Activated CD8-positive, alpha-beta memory T cell treated with anti-CD3 and anti-CD28 coated beads for 4 hours (primary cell): ENCODE measurements at regions not wholly inside any gene's neighbourhood (a gene's known extent, or its start where the extent isn't known, plus 50 kb on each side); places are given as distances from the start of the nearest gene placed in this dataset.
A peak's percentile ranks its signal among the peaks of the same experiment; 100 is the strongest.
"Not testable (repeated sequence)": the region's sequence is repeated elsewhere in the genome, so short reads cannot be mapped to it uniquely, and the experiment has no call there.

Experiments
- DNase-seq, 2 donors: peaks; one replicate each; pipeline ENCODE4 v3.0.0-alpha.2; 2020; ENCODE audit warnings: low read depth in 2 of 2

DNA sequence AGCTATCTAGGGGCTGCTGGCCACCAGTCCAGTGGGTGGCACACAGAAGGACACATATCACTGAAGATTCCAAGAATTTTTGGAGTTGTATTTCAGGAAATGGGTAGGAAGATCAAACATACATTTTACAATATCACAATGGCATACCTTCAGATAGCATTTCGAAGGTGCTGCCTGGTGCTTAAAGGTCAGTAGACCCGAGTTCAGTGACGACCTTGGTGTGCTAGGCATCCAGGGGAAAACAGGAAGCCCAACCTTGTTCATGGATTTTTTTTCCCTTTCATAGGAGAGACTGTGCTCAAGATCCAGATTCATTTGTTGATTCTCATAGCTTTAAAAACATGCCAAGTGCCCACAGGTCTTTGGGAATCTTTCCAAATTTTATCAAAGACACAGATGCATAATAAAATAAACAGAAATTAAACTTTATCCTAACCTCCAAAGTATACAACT lies 51.0 kb upstream of the RCBTB2 start:
- DNase-seq, result no peak

DNA sequence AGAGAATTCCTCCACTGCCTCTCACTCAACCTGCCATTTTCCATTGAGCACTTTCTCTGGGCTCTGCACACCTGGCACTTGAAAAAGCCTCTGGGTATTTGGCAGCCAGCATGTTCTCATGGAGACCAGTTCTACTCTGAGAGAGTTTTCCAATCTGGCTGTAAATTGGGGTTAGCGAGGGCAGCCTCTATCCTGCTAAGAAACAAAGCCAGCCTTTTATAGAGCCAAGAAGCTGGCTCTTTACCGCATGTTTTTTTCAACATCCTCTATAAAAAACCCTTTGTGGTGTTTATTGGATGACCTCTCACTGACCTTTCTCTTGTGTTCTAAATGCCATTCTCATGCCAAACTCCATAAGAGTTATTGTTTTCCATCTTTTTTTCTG lies 52.6 kb upstream of the RCBTB2 start:
- DNase-seq, result no peak

DNA sequence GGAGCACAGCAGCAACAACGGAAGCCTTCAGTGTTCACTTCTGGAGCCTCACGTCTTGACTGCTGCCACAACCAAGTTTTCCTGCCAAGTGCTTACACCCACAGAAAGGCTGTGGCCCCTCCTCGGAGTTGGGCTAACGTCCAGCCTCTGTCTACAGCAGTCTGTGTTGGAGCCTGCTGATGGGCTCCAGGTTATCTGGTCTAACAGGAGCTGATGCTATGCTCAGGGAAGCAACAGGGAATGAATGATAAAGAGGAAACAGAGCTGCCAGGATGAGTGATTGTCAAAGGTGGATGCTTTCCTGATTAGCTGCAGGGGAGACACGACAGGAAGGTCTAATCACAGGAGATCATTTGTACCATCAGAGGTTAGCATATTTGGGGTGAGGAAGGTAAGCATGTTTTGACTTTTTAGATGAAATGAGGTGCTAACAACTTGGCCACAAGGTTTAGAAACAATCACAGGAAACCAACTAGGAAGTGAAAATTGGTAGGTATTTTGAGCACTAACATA lies 53.8 kb upstream of the RCBTB2 start:
- DNase-seq, result no peak

DNA sequence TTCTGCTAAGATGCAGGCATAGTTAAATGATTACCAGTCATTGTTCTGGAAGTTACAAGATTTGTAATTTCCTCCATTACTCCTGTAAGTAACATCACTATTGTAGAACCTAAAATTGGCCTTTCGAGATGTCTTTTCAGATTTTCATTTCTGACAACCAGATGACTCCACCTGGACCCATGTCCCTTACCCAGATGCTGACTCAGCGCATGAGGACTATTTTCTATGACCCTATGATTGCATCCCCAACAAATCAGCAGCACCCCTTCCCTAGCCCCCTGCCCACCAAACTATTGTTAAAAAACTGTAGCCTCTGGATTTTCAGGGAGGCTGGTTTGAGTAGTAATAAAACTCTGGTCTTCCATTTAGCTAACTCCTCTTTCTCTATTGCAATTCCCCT lies 55.2 kb upstream of the RCBTB2 start:
- DNase-seq, result no peak

DNA sequence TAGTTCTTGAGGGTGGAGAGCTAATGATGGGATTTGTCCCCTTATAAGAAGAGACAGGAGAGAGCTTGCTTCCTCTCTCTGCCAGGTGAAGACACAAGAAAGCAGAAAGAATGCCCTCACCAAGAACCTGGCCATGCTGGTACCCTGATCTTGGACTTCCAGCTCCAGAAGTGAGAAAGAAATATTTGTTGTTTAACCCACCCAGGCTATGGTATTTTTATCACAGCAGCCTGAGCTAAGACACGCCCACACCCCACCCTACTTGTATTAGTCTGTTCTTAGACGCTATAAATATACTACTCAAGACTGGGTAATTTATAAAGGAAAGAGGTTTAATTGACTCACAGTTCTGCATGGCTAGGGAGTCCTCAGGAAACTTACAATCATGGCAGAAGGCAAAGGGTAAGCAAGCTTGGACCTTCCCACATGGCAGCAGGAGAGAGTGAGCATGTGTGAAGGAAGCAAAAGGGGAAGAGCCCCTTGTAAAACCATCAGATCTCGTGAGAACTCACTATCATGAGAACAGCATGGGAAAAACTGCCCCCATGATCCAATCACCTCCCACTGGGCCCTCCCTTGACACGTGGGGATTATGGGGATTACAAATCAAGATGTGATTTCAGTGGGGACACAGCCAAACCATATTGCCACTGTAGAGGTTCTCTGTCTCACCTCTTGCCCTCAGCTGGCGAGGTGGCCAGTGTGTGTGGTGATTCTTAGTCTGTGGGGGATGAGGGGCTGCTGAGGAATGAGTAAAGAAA lies 57.4 kb upstream of the RCBTB2 start:
- no peak for DNase-seq

DNA sequence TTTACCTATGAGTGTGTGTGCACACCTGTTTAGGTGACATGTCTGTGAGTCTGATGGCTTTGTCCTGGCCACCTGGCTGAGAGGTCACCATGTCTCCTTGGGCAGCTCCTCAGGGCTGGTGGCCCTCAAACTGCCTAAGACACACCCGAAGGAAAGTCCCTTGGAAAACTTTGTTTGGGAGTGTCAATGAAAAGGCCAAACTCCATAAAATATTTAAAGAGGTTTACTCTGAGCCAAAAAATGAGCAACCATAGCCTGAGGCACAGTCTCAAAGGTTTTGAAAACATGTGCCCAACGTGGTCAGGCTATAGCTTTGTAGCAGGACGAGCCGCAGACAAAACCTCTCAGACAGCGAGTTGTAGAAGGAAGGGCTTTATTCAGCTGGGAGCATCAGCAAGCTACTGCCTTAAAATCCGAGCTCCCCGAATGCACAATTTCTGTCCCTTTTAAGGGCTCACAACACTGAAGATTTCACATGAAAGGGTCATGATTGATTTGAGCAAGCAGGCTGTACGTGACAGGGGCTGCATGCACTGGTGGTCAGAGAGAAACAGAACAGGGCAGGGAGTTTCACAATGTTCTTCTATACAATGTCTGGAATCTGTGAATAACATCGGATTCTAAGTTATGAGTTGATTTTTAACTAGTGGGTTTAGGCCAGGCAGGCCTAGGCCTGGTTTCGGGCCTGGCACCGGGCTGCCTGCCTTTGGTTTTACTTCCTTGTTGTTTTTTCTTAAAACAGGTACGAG lies 58.4 kb upstream of the RCBTB2 start:
- DNase-seq, result not testable (repeated sequence)

DNA sequence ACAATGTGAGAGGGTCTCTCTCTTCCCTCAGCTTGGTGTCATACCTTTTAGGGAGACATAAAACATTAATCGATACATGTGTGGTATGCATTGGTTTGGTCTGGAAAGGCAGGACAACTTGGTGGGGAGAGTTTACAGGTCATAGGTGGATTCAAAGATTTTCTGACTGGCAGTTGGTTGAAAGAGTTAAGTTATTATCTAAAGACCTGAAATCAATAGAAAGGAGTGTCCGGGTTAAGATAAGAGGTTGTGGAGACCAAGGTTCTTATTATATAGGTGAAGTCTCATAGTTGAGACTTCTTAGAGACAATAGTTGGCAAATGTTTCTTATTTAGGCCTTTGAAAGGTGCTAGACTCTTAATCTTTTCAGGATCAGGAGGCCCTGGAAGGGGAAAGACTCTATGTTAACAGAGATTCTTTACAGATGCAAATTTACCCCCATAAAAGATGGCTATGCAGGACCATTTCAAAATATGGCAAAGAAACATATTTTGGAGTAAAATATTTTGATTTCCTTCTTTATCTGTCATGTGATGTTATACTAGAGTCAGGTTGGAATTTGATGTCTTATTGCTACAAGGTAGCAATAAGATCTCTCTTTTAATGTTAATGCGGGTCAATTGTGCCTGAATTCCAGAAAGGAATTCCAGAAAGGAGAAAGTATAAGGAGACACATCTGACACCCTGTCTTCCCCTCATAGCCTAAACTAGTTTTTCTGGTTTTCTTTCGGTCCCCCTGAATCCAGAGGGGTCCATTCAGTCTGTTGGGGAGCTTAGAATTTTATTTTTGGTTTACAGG lies 59.2 kb upstream of the RCBTB2 start:
- no peak for DNase-seq

DNA sequence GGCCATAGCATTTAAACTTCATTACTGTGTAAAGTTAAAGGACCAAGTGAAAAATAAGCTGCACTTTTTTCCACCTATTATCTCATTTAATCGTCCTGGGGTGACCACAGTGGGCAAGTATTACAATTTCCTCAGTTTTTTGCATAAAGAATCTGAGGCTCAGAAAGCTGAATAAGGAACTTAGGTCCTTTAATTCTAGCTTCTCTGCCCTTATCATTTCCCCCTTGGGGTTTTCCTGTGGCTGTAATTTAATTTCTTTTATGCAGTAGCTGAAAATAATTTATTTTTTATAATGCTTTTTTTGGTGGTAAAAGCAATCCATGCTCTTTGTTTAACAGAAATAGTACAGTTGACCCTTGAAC lies 59.8 kb upstream of the RCBTB2 start:
- DNase-seq, result no peak

DNA sequence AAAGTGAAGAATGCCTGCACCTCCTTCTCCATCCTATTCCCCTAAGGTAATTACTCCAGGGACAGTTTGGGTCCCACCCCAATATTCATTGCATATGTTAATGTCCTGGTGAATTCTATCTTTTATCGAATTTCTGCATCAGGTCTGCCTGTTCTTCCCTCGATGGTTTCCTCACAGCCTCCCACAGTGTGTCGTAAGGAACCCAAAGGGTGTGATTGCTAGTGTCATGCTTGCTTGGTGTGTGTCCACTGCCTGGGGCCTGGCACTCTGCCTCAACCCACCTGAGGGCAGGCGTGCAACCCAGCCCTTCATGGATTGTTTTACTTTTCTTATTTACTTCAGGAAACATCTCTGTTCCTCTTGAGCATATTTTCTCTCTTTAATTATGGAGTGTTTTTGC lies 60.2 kb upstream of the CYSLTR2 start:
- DNase-seq, result no peak

DNA sequence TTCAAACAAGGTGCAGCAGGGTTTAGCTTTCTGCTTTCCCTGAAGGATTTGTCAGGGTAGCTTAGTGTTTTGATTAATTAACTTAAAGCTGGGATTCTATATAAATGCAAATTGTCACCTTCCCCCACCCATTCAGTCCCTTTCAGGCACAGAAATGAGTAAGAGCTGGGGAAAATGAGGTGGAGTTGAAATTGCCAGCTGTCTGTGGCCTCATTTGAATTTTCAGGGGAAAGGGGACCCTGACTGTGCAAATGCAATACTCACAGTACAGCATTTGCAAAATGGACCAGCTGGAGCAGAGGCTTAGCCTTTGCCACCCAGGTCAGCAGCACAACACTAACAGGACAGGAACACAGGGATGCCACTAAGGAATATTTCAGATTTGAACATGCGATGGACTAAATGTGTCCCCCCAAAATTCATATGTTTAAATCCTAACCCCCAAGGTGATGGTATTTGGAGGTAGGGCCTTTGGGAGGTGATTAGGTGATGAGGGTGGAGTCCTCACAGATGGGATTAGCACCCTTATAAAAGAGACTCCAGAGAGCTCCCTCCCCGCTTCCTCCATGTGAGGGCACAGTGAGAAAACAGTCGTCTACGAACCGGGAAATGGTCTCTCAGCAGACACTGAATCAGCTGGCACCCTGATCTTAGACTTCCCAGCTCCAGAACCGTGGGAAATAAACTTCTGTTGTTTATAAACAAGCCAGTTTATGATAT lies 59.5 kb upstream of the CYSLTR2 start:
- DNase-seq, result no peak

DNA sequence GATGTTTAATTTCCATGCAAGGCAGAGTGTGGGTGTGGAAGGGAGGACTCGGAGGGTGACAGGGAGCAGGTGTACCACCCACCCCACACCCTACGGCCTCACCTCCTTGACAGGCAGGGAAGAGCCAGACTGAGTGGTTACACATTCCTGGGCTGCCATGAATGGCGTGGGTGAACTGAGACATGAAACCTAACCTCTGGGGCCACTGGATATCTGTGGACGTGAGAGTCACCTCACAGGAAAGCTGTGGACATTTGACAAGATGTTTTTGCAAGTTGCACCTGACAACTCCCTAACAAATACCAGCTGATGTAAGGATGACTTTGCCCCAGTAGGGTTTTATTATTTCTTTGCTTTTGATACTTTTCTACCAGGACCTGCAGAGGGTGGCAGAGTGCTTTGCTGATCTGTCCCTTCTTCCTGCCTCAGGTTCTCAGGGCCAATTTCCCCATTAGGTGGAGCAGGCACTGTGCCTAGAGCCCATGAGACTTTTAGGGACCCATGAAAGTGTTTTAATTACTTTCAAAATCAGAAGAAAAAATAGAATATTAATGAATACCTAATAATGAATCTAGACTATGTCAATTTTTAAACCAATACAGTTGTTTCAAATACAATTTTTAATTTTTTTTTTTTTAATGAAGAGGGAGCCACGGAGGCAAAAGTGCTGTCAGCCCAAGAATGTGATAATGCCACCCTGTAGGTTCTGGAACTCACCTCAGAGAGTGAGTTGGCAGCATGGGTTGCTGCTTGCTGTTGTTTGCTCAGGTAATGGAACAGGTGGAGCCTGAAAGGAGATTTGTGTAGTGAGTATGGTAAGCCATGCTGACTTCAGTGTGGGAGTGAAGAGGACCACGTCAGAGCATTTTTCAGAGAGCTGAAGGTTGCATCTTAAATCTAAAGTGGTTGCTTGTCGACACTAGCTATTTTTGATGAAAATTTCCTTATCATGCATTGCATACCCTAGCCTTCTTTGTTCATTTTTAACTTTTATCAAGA lies 58.0 kb upstream of the CYSLTR2 start:
- peak in 1 of 2 donors; percentile 15 for DNase-seq

DNA sequence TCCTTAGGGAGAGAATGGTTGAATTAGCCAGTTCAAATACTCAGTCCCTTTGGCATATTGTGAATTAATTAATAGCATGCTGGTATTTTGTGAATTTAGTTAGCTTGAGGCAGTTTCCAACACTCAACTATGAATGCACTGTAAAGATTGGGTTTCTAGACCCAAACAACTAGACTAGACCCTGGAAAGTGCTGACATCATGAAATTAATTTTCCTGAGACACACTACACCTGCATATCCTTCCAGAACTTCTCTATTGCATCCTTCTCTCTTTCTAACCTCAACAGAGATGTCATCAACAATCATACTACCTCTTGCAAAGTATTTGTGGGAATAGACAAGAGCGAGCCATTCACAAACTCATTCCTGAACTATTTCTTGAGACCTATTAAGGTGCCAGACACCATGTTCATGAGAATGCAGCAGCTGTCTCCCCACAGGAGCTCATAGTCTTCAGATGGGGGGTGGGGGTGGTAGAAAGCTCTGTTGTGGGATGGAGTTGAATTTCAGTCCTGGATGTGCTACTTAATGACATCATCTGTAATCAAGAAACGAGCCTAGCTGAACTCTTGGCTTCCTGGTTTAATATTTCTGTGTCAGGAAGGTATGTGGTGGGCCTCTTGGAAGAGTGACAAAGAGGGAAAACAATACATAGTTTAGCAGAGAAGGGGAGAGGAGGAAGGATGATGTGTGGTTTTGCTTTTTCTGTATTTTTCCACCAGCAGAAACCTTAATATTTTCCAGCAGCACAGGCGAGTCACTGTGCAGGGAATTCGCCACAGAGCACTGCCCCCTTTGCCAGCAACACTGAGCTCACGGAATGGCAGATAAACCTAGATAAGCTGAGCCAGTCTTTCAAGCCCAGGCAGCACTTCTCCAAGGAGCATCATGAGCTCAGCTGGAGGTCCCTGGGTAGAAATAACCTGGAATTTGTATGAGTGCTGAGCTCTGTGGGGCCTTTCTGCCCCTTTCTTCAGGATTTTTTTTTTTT lies 53.1 kb upstream of the CYSLTR2 start:
- no peak for DNase-seq

DNA sequence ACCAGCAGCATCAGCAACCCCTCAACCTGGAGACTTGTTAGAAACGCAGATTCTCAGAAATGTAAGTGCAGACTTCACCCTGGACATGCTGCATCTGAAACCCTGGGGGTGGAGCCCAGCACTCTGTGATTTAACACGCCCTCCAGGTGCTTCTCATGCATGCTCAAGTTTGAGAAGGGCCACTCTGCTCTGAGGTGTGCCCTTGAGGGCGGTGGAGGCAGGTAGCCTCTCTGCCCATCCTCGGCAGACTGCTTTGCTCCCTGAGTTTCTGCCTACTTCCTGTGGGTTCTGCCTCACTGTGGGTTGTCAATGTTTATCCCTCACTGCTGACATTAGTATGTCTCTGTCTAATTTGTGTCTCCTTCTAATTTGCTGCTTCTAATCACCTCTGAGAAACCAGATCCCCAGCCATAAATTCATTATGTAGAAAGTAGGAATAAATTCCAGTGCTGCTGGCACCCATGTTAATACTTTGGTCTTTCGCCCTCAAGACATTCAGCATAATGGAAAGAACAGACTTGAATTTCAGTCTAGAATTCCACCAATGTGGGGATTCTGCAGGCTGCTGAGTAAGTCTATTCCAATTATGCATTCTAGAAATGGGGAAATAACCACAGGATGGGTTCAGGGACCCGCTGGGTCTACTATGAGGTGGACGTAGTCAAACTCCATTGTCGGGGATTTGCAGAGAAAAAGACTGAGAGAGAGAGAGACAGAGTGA lies 51.3 kb upstream of the CYSLTR2 start:
- no peak for DNase-seq

DNA sequence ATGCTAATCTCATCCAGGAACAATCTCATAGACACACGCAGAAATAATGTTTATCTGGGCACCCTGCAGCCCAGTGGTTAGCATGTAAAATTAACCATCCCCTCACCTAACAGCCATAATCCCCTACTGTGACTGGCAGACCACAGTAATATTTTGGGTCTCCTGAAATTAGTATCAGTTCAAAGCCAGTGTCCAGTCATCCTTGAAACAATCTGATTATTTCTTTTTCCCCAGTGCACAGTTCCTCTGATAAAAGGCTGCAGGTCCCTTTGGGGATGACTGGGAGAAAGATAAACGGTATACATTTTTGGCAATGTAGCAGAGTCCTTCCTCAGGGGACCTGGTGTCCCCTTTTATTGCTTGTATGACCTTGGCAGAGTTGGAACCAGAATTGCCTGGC lies 50.4 kb upstream of the CYSLTR2 start:
- no peak for DNase-seq
